ENCODE measurements at regions not wholly inside any gene's neighbourhood (a gene's known extent, or its start where the extent isn't known, plus 50 kb on each side); places are given as distances from the start of the nearest gene placed in this dataset.
A peak's percentile ranks its signal among the peaks of the same experiment; 100 is the strongest.

DNA sequence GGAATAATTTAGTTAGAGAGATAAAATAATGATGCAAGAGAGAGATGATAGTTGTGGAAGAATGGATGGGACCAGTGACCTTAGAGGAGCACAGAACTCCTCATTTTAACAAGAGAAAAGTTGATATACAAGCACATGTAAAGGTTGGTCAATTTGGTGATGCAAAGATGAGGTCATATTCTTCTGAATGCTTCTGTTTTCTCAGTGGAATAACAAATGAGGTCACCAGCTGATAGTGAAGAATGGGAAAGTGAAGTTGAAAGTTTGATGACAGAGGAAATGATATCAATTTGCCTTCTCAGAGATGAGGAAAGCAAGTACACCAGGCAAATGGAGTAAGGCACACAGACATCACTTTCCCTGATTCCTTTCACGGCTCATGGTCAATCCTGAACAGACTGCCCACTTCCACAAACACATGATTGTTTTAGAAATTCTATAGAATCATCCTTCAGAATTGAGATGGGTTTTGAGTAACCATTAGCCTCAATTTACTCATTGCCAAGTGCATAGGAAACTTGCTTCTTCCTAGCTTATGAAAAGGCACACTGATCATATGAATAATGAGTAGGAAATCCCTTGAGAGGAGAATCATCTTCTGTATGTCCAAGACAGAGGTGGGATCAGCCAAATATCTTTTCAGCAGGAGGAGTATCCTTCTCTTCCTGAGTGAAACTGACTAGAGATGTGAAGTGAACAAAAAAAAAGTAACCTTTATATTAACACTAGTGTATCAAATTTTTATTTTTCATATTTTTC lies 82.4 kb upstream of the TCF21 start (continued):
- TF ChIP-seq KLF16 (tag by site-specific recombination; IDR thresholded peaks at IDR 0.05) = peak; percentile 51; the same call in 1 of the 2 replicates
- TF ChIP-seq, protein P1, sequence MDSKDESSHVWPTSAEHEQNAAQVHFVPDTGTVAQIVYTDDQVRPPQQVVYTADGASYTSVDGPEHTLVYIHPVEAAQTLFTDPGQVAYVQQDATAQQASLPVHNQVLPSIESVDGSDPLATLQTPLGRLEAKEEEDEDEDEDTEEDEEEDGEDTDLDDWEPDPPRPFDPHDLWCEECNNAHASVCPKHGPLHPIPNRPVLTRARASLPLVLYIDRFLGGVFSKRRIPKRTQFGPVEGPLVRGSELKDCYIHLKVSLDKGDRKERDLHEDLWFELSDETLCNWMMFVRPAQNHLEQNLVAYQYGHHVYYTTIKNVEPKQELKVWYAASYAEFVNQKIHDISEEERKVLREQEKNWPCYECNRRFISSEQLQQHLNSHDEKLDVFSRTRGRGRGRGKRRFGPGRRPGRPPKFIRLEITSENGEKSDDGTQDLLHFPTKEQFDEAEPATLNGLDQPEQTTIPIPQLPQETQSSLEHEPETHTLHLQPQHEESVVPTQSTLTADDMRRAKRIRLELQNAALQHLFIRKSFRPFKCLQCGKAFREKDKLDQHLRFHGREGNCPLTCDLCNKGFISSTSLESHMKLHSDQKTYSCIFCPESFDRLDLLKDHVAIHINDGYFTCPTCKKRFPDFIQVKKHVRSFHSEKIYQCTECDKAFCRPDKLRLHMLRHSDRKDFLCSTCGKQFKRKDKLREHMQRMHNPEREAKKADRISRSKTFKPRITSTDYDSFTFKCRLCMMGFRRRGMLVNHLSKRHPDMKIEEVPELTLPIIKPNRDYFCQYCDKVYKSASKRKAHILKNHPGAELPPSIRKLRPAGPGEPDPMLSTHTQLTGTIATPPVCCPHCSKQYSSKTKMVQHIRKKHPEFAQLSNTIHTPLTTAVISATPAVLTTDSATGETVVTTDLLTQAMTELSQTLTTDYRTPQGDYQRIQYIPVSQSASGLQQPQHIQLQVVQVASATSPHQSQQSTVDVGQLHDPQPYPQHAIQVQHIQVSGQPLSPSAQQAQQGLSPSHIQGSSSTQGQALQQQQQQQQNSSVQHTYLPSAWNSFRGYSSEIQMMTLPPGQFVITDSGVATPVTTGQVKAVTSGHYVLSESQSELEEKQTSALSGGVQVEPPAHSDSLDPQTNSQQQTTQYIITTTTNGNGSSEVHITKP (tag by site-specific recombination; IDR thresholded peaks at IDR 0.05) = peak; percentile 32; the same call in 1 of the 2 replicates
- peak; percentile 26; the same call in 1 of the 2 replicates for TF ChIP-seq SP3 (tag by site-specific recombination; IDR thresholded peaks at IDR 0.05)
- TF ChIP-seq ZBTB17 (tag by site-specific recombination; IDR thresholded peaks at IDR 0.05) = 0 out of 2 replicates have a peak, but pooled peaks have one; percentile 43
- peak; percentile 78 for TF ChIP-seq ZNF660 (tag by site-specific recombination; IDR thresholded peaks at IDR 0.05)
- TF ChIP-seq ZNF24 (tag by site-specific recombination; IDR thresholded peaks at IDR 0.05) = peak; percentile 81; the same call in 1 of the 2 replicates

DNA sequence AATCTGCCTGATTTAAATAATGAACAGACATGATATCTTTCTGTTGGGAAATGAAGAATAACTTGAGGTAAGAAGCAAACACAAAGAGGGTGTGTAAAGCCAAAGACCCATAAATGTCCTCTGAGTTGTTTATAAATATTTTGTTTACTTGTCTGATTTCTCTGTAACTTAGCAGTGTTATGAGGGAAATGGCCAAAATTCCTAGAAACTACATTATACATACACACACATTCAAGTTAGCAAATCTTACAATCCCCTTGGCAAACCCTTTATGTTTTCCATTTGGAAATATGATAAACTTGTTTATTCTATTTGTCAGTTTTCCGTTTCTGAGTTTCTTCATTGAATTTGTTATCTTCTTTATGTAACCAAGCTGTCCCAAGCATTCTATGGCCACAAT lies 81.4 kb upstream of the TCF21 start:
- CTCF ChIA-PET = interaction anchor here (1.5 kb wide), 1 partner anchor 10 kb away, joined by 6 read pairs; no protein-coding TSS in a partner anchor
- Histone ChIP-seq H3K9me3 (ENCODE audit: control insufficient read depth, insufficient read depth, low read depth, low read length) (no peaks in the 10 kb centered on the region), H3K4me3 (ENCODE audit: low read depth, low read length) (no peak overlapping the region), H3K27ac (ENCODE audit: extremely low read depth, low read depth, low read length) (no peak overlapping the region), H3K4me1 (ENCODE audit: control insufficient read depth, insufficient read depth, low read length) (no peaks in the 10 kb centered on the region), H3K36me3 (ENCODE audit: control insufficient read depth in 2 of 2, insufficient read depth in 1 of 2, low read length in 2 of 2) (no peaks in the 10 kb centered on the region)
- POLR2A ChIA-PET = no interaction called here
- TF ChIP-seq, protein P2, sequence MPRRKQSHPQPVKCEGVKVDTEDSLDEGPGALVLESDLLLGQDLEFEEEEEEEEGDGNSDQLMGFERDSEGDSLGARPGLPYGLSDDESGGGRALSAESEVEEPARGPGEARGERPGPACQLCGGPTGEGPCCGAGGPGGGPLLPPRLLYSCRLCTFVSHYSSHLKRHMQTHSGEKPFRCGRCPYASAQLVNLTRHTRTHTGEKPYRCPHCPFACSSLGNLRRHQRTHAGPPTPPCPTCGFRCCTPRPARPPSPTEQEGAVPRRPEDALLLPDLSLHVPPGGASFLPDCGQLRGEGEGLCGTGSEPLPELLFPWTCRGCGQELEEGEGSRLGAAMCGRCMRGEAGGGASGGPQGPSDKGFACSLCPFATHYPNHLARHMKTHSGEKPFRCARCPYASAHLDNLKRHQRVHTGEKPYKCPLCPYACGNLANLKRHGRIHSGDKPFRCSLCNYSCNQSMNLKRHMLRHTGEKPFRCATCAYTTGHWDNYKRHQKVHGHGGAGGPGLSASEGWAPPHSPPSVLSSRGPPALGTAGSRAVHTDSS (tag by site-specific recombination; IDR thresholded peaks at IDR 0.05) = no peak
- no peak for TF ChIP-seq ZNF274 (IDR thresholded peaks at IDR 0.05; ENCODE audit: low read length)
- no peak for TF ChIP-seq ZNF274 (tag by site-specific recombination; IDR thresholded peaks at IDR 0.05; ENCODE audit: borderline replicate concordance)
- no peak for TF ChIP-seq ZNF768 (tag by site-specific recombination; IDR thresholded peaks at IDR 0.05)
- TF ChIP-seq, protein P3, sequence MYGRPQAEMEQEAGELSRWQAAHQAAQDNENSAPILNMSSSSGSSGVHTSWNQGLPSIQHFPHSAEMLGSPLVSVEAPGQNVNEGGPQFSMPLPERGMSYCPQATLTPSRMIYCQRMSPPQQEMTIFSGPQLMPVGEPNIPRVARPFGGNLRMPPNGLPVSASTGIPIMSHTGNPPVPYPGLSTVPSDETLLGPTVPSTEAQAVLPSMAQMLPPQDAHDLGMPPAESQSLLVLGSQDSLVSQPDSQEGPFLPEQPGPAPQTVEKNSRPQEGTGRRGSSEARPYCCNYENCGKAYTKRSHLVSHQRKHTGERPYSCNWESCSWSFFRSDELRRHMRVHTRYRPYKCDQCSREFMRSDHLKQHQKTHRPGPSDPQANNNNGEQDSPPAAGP (tag by site-specific recombination; IDR thresholded peaks at IDR 0.05) = no peak
- TF ChIP-seq, protein P4, sequence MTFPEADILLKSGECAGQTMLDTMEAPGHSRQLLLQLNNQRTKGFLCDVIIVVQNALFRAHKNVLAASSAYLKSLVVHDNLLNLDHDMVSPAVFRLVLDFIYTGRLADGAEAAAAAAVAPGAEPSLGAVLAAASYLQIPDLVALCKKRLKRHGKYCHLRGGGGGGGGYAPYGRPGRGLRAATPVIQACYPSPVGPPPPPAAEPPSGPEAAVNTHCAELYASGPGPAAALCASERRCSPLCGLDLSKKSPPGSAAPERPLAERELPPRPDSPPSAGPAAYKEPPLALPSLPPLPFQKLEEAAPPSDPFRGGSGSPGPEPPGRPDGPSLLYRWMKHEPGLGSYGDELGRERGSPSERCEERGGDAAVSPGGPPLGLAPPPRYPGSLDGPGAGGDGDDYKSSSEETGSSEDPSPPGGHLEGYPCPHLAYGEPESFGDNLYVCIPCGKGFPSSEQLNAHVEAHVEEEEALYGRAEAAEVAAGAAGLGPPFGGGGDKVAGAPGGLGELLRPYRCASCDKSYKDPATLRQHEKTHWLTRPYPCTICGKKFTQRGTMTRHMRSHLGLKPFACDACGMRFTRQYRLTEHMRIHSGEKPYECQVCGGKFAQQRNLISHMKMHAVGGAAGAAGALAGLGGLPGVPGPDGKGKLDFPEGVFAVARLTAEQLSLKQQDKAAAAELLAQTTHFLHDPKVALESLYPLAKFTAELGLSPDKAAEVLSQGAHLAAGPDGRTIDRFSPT (tag by site-specific recombination; IDR thresholded peaks at IDR 0.05) = no peak
- no peak for TF ChIP-seq ZNF416 (tag by site-specific recombination; IDR thresholded peaks at IDR 0.05)
- no peak for TF ChIP-seq ZNF621 (tag by site-specific recombination; IDR thresholded peaks at IDR 0.05)
- no peak for TF ChIP-seq ZNF664 (tag by site-specific recombination; IDR thresholded peaks at IDR 0.05)
- no peak for TF ChIP-seq ZNF169 (tag by site-specific recombination; IDR thresholded peaks at IDR 0.05)

Data from HEK293 (cell line).